ENCODE measurements at regions not wholly inside any gene's neighbourhood (a gene's known extent, or its start where the extent isn't known, plus 50 kb on each side); places are given as distances from the start of the nearest gene placed in this dataset.

GRCh38 chr1:192265516-192266173, 51.1 kb upstream of the RGS21 start:
- no peaks in the 10 kb centered on the region for H4K20me1 ChIP-seq (replicated peaks in 1 of 2; ENCODE audit: control insufficient read depth in 1 of 2, insufficient read depth in 2 of 2, low read length in 2 of 2)
- no peak overlapping the region for H3K23ac ChIP-seq (ENCODE audit: insufficient read length)
- H3K27me3 ChIP-seq (replicated peaks in 1 of 4; ENCODE audit: control insufficient read depth in 3 of 4, extremely low read depth in 1 of 4, insufficient read depth in 3 of 4, low read length in 3 of 4) = no peaks in the 10 kb centered on the region
- H3K27ac ChIP-seq (ENCODE audit: low read depth, low read length) = no peak overlapping the region
- H3K79me2 ChIP-seq (ENCODE audit: control insufficient read depth in 1 of 2, insufficient read depth in 2 of 2, low read length in 2 of 2) = no peaks in the 10 kb centered on the region
- H3K14ac ChIP-seq (ENCODE audit: insufficient read length) = no peak overlapping the region
- H2AFZ ChIP-seq (ENCODE audit: low read length) = no peak overlapping the region
- H3K23me2 ChIP-seq (ENCODE audit: low read depth, low read length) = no peaks in the 10 kb centered on the region
- CTCF ChIA-PET (ENCODE audit: partially characterized antibody) = no interaction called here
- no peak overlapping the region for H3K4me3 ChIP-seq (ENCODE audit: extremely low read depth in 1 of 4, insufficient read depth in 2 of 4, low read depth in 3 of 4, low read length in 4 of 4)
- H2BK120ac ChIP-seq (replicated peaks; ENCODE audit: low read depth, low read length) = no peak overlapping the region
- H2BK20ac ChIP-seq (ENCODE audit: low read length) = no peak overlapping the region
- no peak overlapping the region for H3K56ac ChIP-seq (replicated peaks; ENCODE audit: insufficient read length, low read depth, low read length)
- no peak overlapping the region for H2AK5ac ChIP-seq (ENCODE audit: low read depth, low read length)
- H3K4me2 ChIP-seq (ENCODE audit: insufficient read depth in 1 of 2, low read depth in 2 of 2, low read length in 2 of 2) = no peak overlapping the region
- H3K9ac ChIP-seq (replicated peaks in 1 of 4; ENCODE audit: extremely low read depth in 1 of 4, low read depth in 3 of 4, low read length in 3 of 4) = no peak overlapping the region
- no peak overlapping the region for H4K5ac ChIP-seq (ENCODE audit: insufficient read length, low read depth, low read length)
- no peak overlapping the region for H3K18ac ChIP-seq (ENCODE audit: extremely low read depth, low read length)
- H3K4ac ChIP-seq (replicated peaks; ENCODE audit: insufficient read length, low read depth, low read length) = no peak overlapping the region
- no peak overlapping the region for H2BK15ac ChIP-seq (ENCODE audit: low read length)
- no peak overlapping the region for H2BK12ac ChIP-seq (ENCODE audit: low read depth, low read length)
- TF ChIP-seq RBBP5 (IDR thresholded peaks at IDR 0.05; ENCODE audit: borderline replicate concordance, low read depth, low read length) (no peak), YY1 (IDR thresholded peaks at IDR 0.05; ENCODE audit: low read depth, low read length) (no peak), KDM5A (IDR thresholded peaks at IDR 0.05; ENCODE audit: low read length) (no peak), GABPA (IDR thresholded peaks at IDR 0.05; ENCODE audit: borderline replicate concordance, insufficient read depth, low read length) (no peak), SP2 (IDR thresholded peaks at IDR 0.05; ENCODE audit: low read length) (no peak), POLR2A (IDR thresholded peaks at IDR 0.05; ENCODE audit: control extremely low read depth in 1 of 2, low read depth in 2 of 2, low read length in 2 of 2) (no peak), BRCA1 (IDR thresholded peaks at IDR 0.05; ENCODE audit: low read depth, low read length) (no peak), MAX (IDR thresholded peaks at IDR 0.05) (no peak)
- FAIRE-seq (no peak), DNase-seq (ENCODE audit: low read depth in 1 of 2, low spot score in 2 of 2) (no peak)
- no peak overlapping the region for H2BK5ac ChIP-seq (ENCODE audit: low read depth, low read length)
- no peaks in the 10 kb centered on the region for H3K4me1 ChIP-seq (replicated peaks in 1 of 4; ENCODE audit: control insufficient read depth in 3 of 4, insufficient read depth in 4 of 4, low read length in 3 of 4)
- no peak overlapping the region for H4K91ac ChIP-seq (replicated peaks; ENCODE audit: insufficient read length, low read length)
- no peaks in the 10 kb centered on the region for H3K79me1 ChIP-seq (ENCODE audit: low read depth, low read length)
- H3K36me3 ChIP-seq (ENCODE audit: control insufficient read depth in 2 of 4, insufficient read depth in 4 of 4, low read length in 3 of 4) = no peaks in the 10 kb centered on the region
- WGBS, 2 experiments (ENCODE audit: extremely low coverage in 1 of 2, insufficient coverage in 1 of 2, insufficient read length in 1 of 2, insufficient replicate concordance in 2 of 2, low coverage in 1 of 2, low lambda C conversion rate in 2 of 2, missing lambda C conversion rate in 1 of 2) = 63% methylated on average over 1 of the region's 1 CpG; no CpG with 5 or more reads in 1 of the 2 experiments
- POLR2A ChIA-PET (ENCODE audit: partially characterized antibody) = no interaction called here
- H3K9me3 ChIP-seq (ENCODE audit: insufficient read depth in 2 of 2, low read depth in 1 of 2, low read length in 1 of 2) = no peaks in the 10 kb centered on the region
- no peak overlapping the region for H4K8ac ChIP-seq (ENCODE audit: extremely low read depth, insufficient read depth, low read length)
